ENCODE measurements at regions not wholly inside any gene's neighbourhood (a gene's known extent, or its start where the extent isn't known, plus 50 kb on each side); places are given as distances from the start of the nearest gene placed in this dataset.

- in situ Hi-C loops (cut with MboI; ENCODE audit: low pct_ligation_motif_present in 1 of 4, low pct_unique_long_range_greater_than_20kb in 1 of 4, low sequenced_read_pairs in 3 of 4), result loop anchor here in 1 of 4 donors (25.0 kb wide), 2 partner anchors 144 to 269 kb away; partner anchors contain the start of genes CD47 and IFT57
- H3K27me3 ChIP-seq, result no peaks in the 10 kb centered on the region
- no peaks in the 10 kb centered on the region for H3K4me1 ChIP-seq
- WGBS, 2 donors (ENCODE audit: low coverage in 1 of 2), result 67 to 78% methylated on average over 5 of the region's 5 CpGs
- H3K9me3 ChIP-seq, result no peaks in the 10 kb centered on the region
- H3K4me3 ChIP-seq, result no peak overlapping the region
- no peak for DNase-seq
- no peak overlapping the region for H3K27ac ChIP-seq
- intact Hi-C loops (cut with DNase I; ENCODE audit: low total_unique reads), result no loop called here
- H3K36me3 ChIP-seq, result no peaks in the 10 kb centered on the region
- TF ChIP-seq POLR2A (IDR thresholded peaks at IDR 0.05) (no peak), CTCF (IDR thresholded peaks at IDR 0.05) (no peak), POLR2AphosphoS5 (IDR thresholded peaks at IDR 0.05) (no peak)
These were observed 147.7 kb downstream of the CD47 start for GRCh38 chr3:107942951-107943749.

GRCh38 chr3:107942244-107942643, 148.6 kb downstream of the CD47 start:
- H3K4me3 ChIP-seq, result no peak overlapping the region
- no peaks in the 10 kb centered on the region for H3K4me1 ChIP-seq
- no peaks in the 10 kb centered on the region for H3K36me3 ChIP-seq
- no peaks in the 10 kb centered on the region for H3K9me3 ChIP-seq
- 67% methylated on average over 6 of the region's 6 CpGs for WGBS, 2 donors (ENCODE audit: low coverage in 1 of 2)
- no peaks in the 10 kb centered on the region for H3K27me3 ChIP-seq
- TF ChIP-seq POLR2AphosphoS5 (IDR thresholded peaks at IDR 0.05) (no peak), POLR2A (IDR thresholded peaks at IDR 0.05) (no peak)
- in situ Hi-C loops (cut with MboI; ENCODE audit: low pct_ligation_motif_present in 1 of 4, low pct_unique_long_range_greater_than_20kb in 1 of 4, low sequenced_read_pairs in 3 of 4) (loop anchor here in 1 of 4 donors (25.0 kb wide), 2 partner anchors 145 to 270 kb away; partner anchors contain the start of genes CD47 and IFT57), intact Hi-C loops (cut with DNase I; ENCODE audit: low total_unique reads) (no loop called here)
- H3K27ac ChIP-seq, result no peak overlapping the region
- DNase-seq, result no peak

- Histone ChIP-seq H3K36me3 (no peaks in the 10 kb centered on the region), H3K4me3 (no peak overlapping the region), H3K27ac (no peak overlapping the region), H3K9me3 (no peaks in the 10 kb centered on the region), H3K27me3 (no peaks in the 10 kb centered on the region), H3K4me1 (no peaks in the 10 kb centered on the region)
- intact Hi-C loops (cut with DNase I; ENCODE audit: low total_unique reads), result no loop called here
- no peak for DNase-seq
- TF ChIP-seq EP300 (IDR thresholded peaks at IDR 0.05; ENCODE audit: low read depth), result no peak
- no peak for TF ChIP-seq CTCF (IDR thresholded peaks at IDR 0.05)
- no peak for TF ChIP-seq POLR2AphosphoS5 (IDR thresholded peaks at IDR 0.05)
- no peak for TF ChIP-seq POLR2A (IDR thresholded peaks at IDR 0.05)
- in situ Hi-C loops (cut with MboI; ENCODE audit: low pct_ligation_motif_present in 1 of 4, low pct_unique_long_range_greater_than_20kb in 1 of 4, low sequenced_read_pairs in 3 of 4), result loop anchor here in 1 of 4 donors (10.0 to 25.0 kb wide), 3 partner anchors 147 to 465 kb away; partner anchors contain the start of genes CD47 and IFT57
- 87 to 96% methylated on average over 8 to 10 of the region's 10 CpGs for WGBS, 2 donors (ENCODE audit: low coverage in 1 of 2)
These were observed 151.0 kb downstream of the CD47 start for GRCh38 chr3:107939691-107940442.

GRCh38 chr3:107938143-107938542, 152.7 kb downstream of the CD47 start:
- DNase-seq, result no peak
- Histone ChIP-seq H3K9me3 (peaks cover 0 to 6% of the 10 kb centered on the region in 2 donors), H3K27me3 (no peaks in the 10 kb centered on the region), H3K4me1 (no peaks in the 10 kb centered on the region), H3K4me3 (no peak overlapping the region), H3K36me3 (no peaks in the 10 kb centered on the region), H3K27ac (no peak overlapping the region)
- intact Hi-C loops (cut with DNase I; ENCODE audit: low total_unique reads), result no loop called here
- in situ Hi-C loops (cut with MboI; ENCODE audit: low pct_ligation_motif_present in 1 of 4, low pct_unique_long_range_greater_than_20kb in 1 of 4, low sequenced_read_pairs in 3 of 4), result loop anchor here in 1 of 4 donors (10.0 to 25.0 kb wide), 3 partner anchors 149 to 467 kb away; partner anchors contain the start of genes CD47 and IFT57
- no peak for TF ChIP-seq EP300 (IDR thresholded peaks at IDR 0.05; ENCODE audit: low read depth)
- peak; percentile 34 to 55 (median 41) for TF ChIP-seq CTCF (IDR thresholded peaks at IDR 0.05)

All from transverse colon (tissue), 4 donors.